Right cardiac atrium (tissue), 5 donors: ENCODE measurements at regions not wholly inside any gene's neighbourhood (a gene's known extent, or its start where the extent isn't known, plus 50 kb on each side); places are given as distances from the start of the nearest gene placed in this dataset.

ENCODE experiments used
- ATAC-seq, 2 donors: fragments of 200-7000 bp; cut with Tn5 transposase; one replicate each; pipeline versions ENCODE4 v1.8.0 to v1.9.1; 2020; ENCODE audit warnings: moderate library complexity in 2 of 2, mild to moderate bottlenecking in 1 of 2
- DNase-seq, 3 donors: peaks; one replicate each; pipeline ENCODE4 v3.0.0-alpha.2; 2020
- H3K27ac ChIP-seq: one replicate; pipeline ENCODE4 v1.5.1; 2013; ENCODE audit warnings: mild to moderate bottlenecking, low read length, control low read depth, moderate library complexity
- H3K27me3 ChIP-seq: one replicate; pipeline ENCODE4 v1.6.1; 2013; ENCODE audit not compliant: control insufficient read depth, insufficient read depth
- H3K4me1 ChIP-seq: one replicate; pipeline ENCODE4 v1.6.1; 2013; ENCODE audit warnings: low read length; ENCODE audit not compliant: control insufficient read depth, insufficient read depth
- H3K4me3 ChIP-seq: one replicate; pipeline ENCODE4 v1.5.1; 2013; ENCODE audit warnings: low read length, control low read depth
- H3K9me3 ChIP-seq: one replicate; pipeline ENCODE4 v1.6.1; 2013; ENCODE audit warnings: low read length; ENCODE audit not compliant: control insufficient read depth
- WGBS: extraction: QIAGEN DNeasy Blood & Tissue Kit; methylation state at CpG from one replicate; pipeline ENCODE4 v1.1.7; 2013; 5-methylcytosine and 5-hydroxymethylcytosine counted together
- intact Hi-C, 4 donors: fragments of 100-400 bp; cut with DNase I; formaldehyde crosslinking; loops; one replicate each; pipeline versions ENCODE4 v1.11.0 to v1.14.0; 2022 to 2023
- donor health status: healthy with polysubstance abuse.
- donor health status: DM: no; HTN: yes; CAD: no.
- donor health status: DM: no; HTN: no; CAD: no.
- donor health status: DM: no; HTN: yes; CAD: no; lungs with severe emphysema.
- donor health status: DM: yes; HTN: yes; CAD: no.

DNA sequence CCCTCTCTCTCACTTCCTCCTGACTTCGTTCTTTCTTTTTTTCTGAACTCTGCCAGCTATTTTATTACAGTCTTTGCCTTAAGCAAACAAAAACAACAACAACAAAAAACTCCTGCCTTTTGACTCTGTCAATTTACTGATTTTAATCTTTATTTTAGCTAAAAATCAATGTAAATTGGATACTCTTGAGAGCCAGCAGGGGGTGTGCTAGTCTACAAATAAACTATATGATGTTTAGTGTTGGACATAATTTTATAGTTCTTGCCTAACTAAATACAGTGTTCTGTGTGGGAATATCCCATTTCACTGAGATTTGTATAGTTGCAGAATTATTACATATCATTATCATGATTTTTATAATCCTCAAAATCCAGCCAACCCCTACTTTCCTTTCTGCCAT is 1199.9 kb upstream of the SPRY2 start:
- Histone ChIP-seq H3K9me3 (no peaks in the 10 kb centered on the region), H3K27me3 (no peaks in the 10 kb centered on the region), H3K27ac (no peak overlapping the region), H3K4me3 (no peak overlapping the region), H3K4me1 (no peaks in the 10 kb centered on the region)
- WGBS, result 60% methylated on average over 1 of the region's 1 CpG
- DNase-seq, result no peak
- ATAC-seq, result no peak
- intact Hi-C loops, result no loop called here

- H3K4me1 ChIP-seq, result no peaks in the 10 kb centered on the region
- H3K9me3 ChIP-seq, result no peaks in the 10 kb centered on the region
- no peak overlapping the region for H3K27ac ChIP-seq
- ATAC-seq, result no peak
- intact Hi-C loops, result no loop called here
- DNase-seq, result no peak
- no peaks in the 10 kb centered on the region for H3K27me3 ChIP-seq
- no peak overlapping the region for H3K4me3 ChIP-seq
- WGBS, result 64% methylated on average over 7 of the region's 7 CpGs
Measured at GRCh38 chr13:81539643-81540150, 1198.8 kb upstream of the SPRY2 start.

GRCh38 chr13:81498969-81499368 is 1158.0 kb upstream of the SPRY2 start:
- no peak for ATAC-seq
- no peak overlapping the region for H3K27ac ChIP-seq
- DNase-seq, result no peak
- no peaks in the 10 kb centered on the region for H3K27me3 ChIP-seq
- H3K4me1 ChIP-seq, result no peaks in the 10 kb centered on the region
- intact Hi-C loops, result no loop called here
- WGBS, result 82% methylated on average over 3 of the region's 3 CpGs
- H3K4me3 ChIP-seq, result no peak overlapping the region
- no peaks in the 10 kb centered on the region for H3K9me3 ChIP-seq

- WGBS, result 86% methylated on average over 4 of the region's 4 CpGs
Measured at GRCh38 chr13:81493144-81493543, 1152.2 kb upstream of the SPRY2 start.

GRCh38 chr13:81492449-81492848 is 1151.5 kb upstream of the SPRY2 start:
- Histone ChIP-seq H3K27ac (no peak overlapping the region), H3K4me1 (no peaks in the 10 kb centered on the region), H3K9me3 (no peaks in the 10 kb centered on the region), H3K27me3 (no peaks in the 10 kb centered on the region), H3K4me3 (no peak overlapping the region)
- WGBS, result 83% methylated on average over 3 of the region's 3 CpGs
- intact Hi-C loops, result no loop called here
- ATAC-seq (no peak), DNase-seq (no peak)

More at GRCh38 chr13:81493144-81493543, 1152.2 kb upstream of the SPRY2 start:
- intact Hi-C loops, result no loop called here
- H3K27ac ChIP-seq, result no peak overlapping the region
- no peaks in the 10 kb centered on the region for H3K27me3 ChIP-seq
- H3K4me1 ChIP-seq, result no peaks in the 10 kb centered on the region
- DNase-seq (no peak), ATAC-seq (no peak)
- no peaks in the 10 kb centered on the region for H3K9me3 ChIP-seq
- no peak overlapping the region for H3K4me3 ChIP-seq

- ATAC-seq (no peak), DNase-seq (no peak)
- WGBS, result 53% methylated on average over 1 of the region's 1 CpG
- no peak overlapping the region for H3K27ac ChIP-seq
- no peaks in the 10 kb centered on the region for H3K9me3 ChIP-seq
- no peaks in the 10 kb centered on the region for H3K27me3 ChIP-seq
- intact Hi-C loops, result no loop called here
- H3K4me3 ChIP-seq, result no peak overlapping the region
- H3K4me1 ChIP-seq, result no peaks in the 10 kb centered on the region
Measured at GRCh38 chr13:81488021-81488420, 1147.1 kb upstream of the SPRY2 start.

- WGBS, result 51% methylated on average over 3 of the region's 3 CpGs
- no peak overlapping the region for H3K4me3 ChIP-seq
- intact Hi-C loops, result no loop called here
- H3K27ac ChIP-seq, result no peak overlapping the region
- no peaks in the 10 kb centered on the region for H3K27me3 ChIP-seq
- no peaks in the 10 kb centered on the region for H3K4me1 ChIP-seq
- ATAC-seq (no peak), DNase-seq (no peak)
- no peaks in the 10 kb centered on the region for H3K9me3 ChIP-seq
Measured at GRCh38 chr13:81487151-81487550, 1146.2 kb upstream of the SPRY2 start.

GRCh38 chr13:81480634-81481033 is 1139.7 kb upstream of the SPRY2 start:
- intact Hi-C loops, result no loop called here
- H3K27ac ChIP-seq, result no peak overlapping the region

GRCh38 chr13:81473366-81473899 is 1132.5 kb upstream of the SPRY2 start:
- intact Hi-C loops, result no loop called here
- ATAC-seq, result no peak

More at GRCh38 chr13:81480634-81481033, 1139.7 kb upstream of the SPRY2 start:
- no peak for ATAC-seq
- Histone ChIP-seq H3K4me1 (no peaks in the 10 kb centered on the region), H3K4me3 (no peak overlapping the region), H3K9me3 (no peaks in the 10 kb centered on the region), H3K27me3 (no peaks in the 10 kb centered on the region)
- WGBS, result 78% methylated on average over 2 of the region's 2 CpGs
- no peak for DNase-seq

GRCh38 chr13:81458170-81458569 is 1117.2 kb upstream of the SPRY2 start:
- H3K27me3 ChIP-seq, result no peaks in the 10 kb centered on the region
- ATAC-seq, result no peak
- H3K9me3 ChIP-seq, result no peaks in the 10 kb centered on the region
- DNase-seq, result no peak
- 86% methylated on average over 3 of the region's 3 CpGs for WGBS
- H3K4me3 ChIP-seq, result no peak overlapping the region
- no peak overlapping the region for H3K27ac ChIP-seq
- no peaks in the 10 kb centered on the region for H3K4me1 ChIP-seq
- intact Hi-C loops, result no loop called here

More at GRCh38 chr13:81473366-81473899, 1132.5 kb upstream of the SPRY2 start:
- no peaks in the 10 kb centered on the region for H3K27me3 ChIP-seq
- 86% methylated on average over 3 of the region's 3 CpGs for WGBS
- no peak for DNase-seq
- no peak overlapping the region for H3K27ac ChIP-seq
- H3K4me1 ChIP-seq, result no peaks in the 10 kb centered on the region
- H3K4me3 ChIP-seq, result no peak overlapping the region
- H3K9me3 ChIP-seq, result no peaks in the 10 kb centered on the region

DNA sequence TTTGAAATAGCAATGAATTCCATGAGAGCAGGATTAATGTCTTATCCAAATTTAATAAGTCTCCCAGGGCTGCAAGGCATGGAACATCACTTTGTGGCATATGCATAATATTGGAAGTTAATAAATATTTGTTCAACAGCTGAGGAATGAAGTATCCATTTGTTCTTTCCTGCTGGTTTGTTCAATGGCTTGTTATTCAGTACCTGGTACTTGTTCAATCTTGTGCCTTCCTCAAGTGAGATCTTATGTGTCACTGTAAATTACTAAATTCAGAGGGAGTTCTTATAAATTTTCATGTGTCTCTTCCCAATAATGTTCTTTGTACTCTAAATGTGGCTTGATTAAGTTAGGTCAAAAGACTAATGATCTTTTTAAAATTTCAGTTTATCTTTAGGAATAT is 1105.5 kb upstream of the SPRY2 start:
- DNase-seq (no peak), ATAC-seq (no peak)
- Histone ChIP-seq H3K4me3 (no peak overlapping the region), H3K27ac (no peak overlapping the region), H3K27me3 (no peaks in the 10 kb centered on the region), H3K9me3 (no peaks in the 10 kb centered on the region), H3K4me1 (no peaks in the 10 kb centered on the region)
- intact Hi-C loops, result no loop called here

DNA sequence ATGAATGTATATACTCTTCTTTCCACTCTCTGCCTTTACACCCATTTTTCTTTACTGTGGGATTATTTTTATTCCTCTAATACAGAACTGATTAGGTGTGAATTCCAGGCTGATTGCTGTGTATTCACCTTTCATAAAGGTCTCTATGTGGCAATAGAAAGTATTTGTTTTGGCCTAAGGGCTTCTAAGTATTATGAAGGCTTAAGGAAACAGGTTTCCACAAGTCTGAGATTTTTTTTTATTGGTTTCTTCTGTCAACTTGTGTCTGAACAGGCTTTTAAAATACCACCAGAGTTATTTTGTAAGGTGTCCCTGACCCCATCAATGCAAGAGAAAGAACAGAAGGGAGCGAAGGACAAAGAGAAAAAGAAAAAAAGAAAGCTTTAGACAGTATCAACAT is 1102.0 kb upstream of the SPRY2 start:
- Histone ChIP-seq H3K27ac (no peak overlapping the region), H3K27me3 (no peaks in the 10 kb centered on the region), H3K4me3 (no peak overlapping the region), H3K4me1 (no peaks in the 10 kb centered on the region), H3K9me3 (no peaks in the 10 kb centered on the region)
- no peak for DNase-seq
- intact Hi-C loops, result no loop called here
- 69% methylated on average over 1 of the region's 1 CpG for WGBS
- no peak for ATAC-seq
